GM23248 (cell line): ENCODE measurements at regions not wholly inside any gene's neighbourhood (a gene's known extent, or its start where the extent isn't known, plus 50 kb on each side); places are given as distances from the start of the nearest gene placed in this dataset.

Source experiments
- DNase-seq: peaks from one replicate; pipeline ENCODE4 v3.0.0-alpha.2; 2015
- H2AFZ ChIP-seq: fragments of 200-600 bp; sonication (generic); 2 replicates; pipeline ENCODE4 v1.6.1; 2016; ENCODE audit warnings: antibody characterized with exemption
- H3F3A ChIP-seq: fragments of 200-600 bp; sonication (generic); 2 replicates; pipeline ENCODE4 v1.6.1; 2016; ENCODE audit warnings: mild to moderate bottlenecking, antibody characterized with exemption, mixed run types; ENCODE audit not compliant: insufficient read depth
- H3K27ac ChIP-seq: fragments of 200-600 bp; sonication (generic); 2 replicates; pipeline ENCODE4 v1.5.1; 2016; ENCODE audit warnings: mild to moderate bottlenecking
- H3K27me3 ChIP-seq: fragments of 200-600 bp; sonication (generic); replicated peaks from 2 replicates; pipeline ENCODE4 v1.6.1; 2016; ENCODE audit warnings: mild to moderate bottlenecking; ENCODE audit not compliant: insufficient read depth
- H3K36me3 ChIP-seq: fragments of 200-600 bp; sonication (generic); 2 replicates; pipeline ENCODE4 v1.6.1; 2016; ENCODE audit warnings: low read depth, mild to moderate bottlenecking
- H3K4me1 ChIP-seq: fragments of 200-600 bp; sonication (generic); 2 replicates; pipeline ENCODE4 v1.6.1; 2016; ENCODE audit warnings: mild to moderate bottlenecking; ENCODE audit not compliant: insufficient read depth
- H3K4me2 ChIP-seq: fragments of 200-600 bp; sonication (generic); one replicate; pipeline ENCODE4 v1.6.1; 2016; ENCODE audit warnings: mild to moderate bottlenecking; ENCODE audit not compliant: unreplicated experiment
- H3K4me3 ChIP-seq: fragments of 200-600 bp; sonication (generic); 2 replicates; pipeline ENCODE4 v1.5.1; 2016; ENCODE audit warnings: mild to moderate bottlenecking
- H3K79me2 ChIP-seq: fragments of 200-600 bp; sonication (generic); 2 replicates; pipeline ENCODE4 v1.6.1; 2016; ENCODE audit warnings: mild to moderate bottlenecking; ENCODE audit not compliant: insufficient read depth
- H3K9ac ChIP-seq: fragments of 200-600 bp; sonication (generic); 2 replicates; pipeline ENCODE4 v1.6.1; 2016; ENCODE audit warnings: mild to moderate bottlenecking
- H3K9me2 ChIP-seq: fragments of 200-600 bp; sonication (generic); 2 replicates; pipeline ENCODE4 v1.6.1; 2016; ENCODE audit warnings: mixed run types, mild to moderate bottlenecking, moderate library complexity; ENCODE audit not compliant: insufficient read depth
- H3K9me3 ChIP-seq: fragments of 200-600 bp; sonication (generic); one replicate; pipeline ENCODE4 v1.6.1; 2017; ENCODE audit warnings: low read depth
- H4K20me1 ChIP-seq: fragments of 200-600 bp; sonication (generic); 2 replicates; pipeline ENCODE4 v1.6.0; 2016; ENCODE audit not compliant: insufficient read depth
- EZH2 ChIP-seq: fragments of 200-600 bp; sonication (generic); IDR thresholded peaks from 2 replicates; pipeline ENCODE4 v1.6.1; 2018; ENCODE audit warnings: antibody characterized with exemption, mild to moderate bottlenecking; ENCODE audit not compliant: insufficient read depth, poor library complexity, severe bottlenecking
- EZH2phosphoT487 ChIP-seq: fragments of 200-600 bp; sonication (generic); IDR thresholded peaks from 2 replicates; pipeline ENCODE4 v1.6.1; 2018; ENCODE audit warnings: antibody characterized with exemption, moderate library complexity, mild to moderate bottlenecking, low read depth; ENCODE audit not compliant: insufficient read depth
- WGBS, 2 experiments: methylation state at CpG; one replicate each; pipeline ENCODE4 v1.1.6; 2015 to 2017; ENCODE audit warnings: low lambda C conversion rate in 2 of 2, low coverage in 1 of 2; ENCODE audit errors: missing lambda C conversion rate in 2 of 2; 5-methylcytosine and 5-hydroxymethylcytosine counted together
- in situ Hi-C: fragments of 300-500 bp; cut with MboI; formaldehyde crosslinking; loops from 2 replicates; pipeline ENCODE4 v1.15.0; 2020

- in situ Hi-C loops, result no loop called here
- H3K9ac ChIP-seq, result no peak overlapping the region
- no peaks in the 10 kb centered on the region for H4K20me1 ChIP-seq
- DNase-seq, result no peak
- H3K9me3 ChIP-seq, result no peaks in the 10 kb centered on the region
- no peaks in the 10 kb centered on the region; the same call in 1 of the 2 replicates for H3K9me2 ChIP-seq
- peaks cover 53% of the 10 kb centered on the region for H3K4me1 ChIP-seq
- 86 to 93% methylated on average over 5 of the region's 5 CpGs for WGBS, 2 experiments
- H2AFZ ChIP-seq, result no peak overlapping the region
- H3K4me2 ChIP-seq, result no peak overlapping the region
- H3K4me3 ChIP-seq, result no peak overlapping the region
- H3K79me2 ChIP-seq, result no peaks in the 10 kb centered on the region
- peaks cover 44% of the 10 kb centered on the region for H3F3A ChIP-seq
- no peak for TF ChIP-seq EZH2phosphoT487
- no peak for TF ChIP-seq EZH2
- H3K36me3 ChIP-seq, result no peaks in the 10 kb centered on the region
- H3K27me3 ChIP-seq, result no peaks in the 10 kb centered on the region
- no peak overlapping the region for H3K27ac ChIP-seq
These were observed 298.7 kb upstream of the TCF21 start for GRCh38 chr6:133590196-133590595.

DNA sequence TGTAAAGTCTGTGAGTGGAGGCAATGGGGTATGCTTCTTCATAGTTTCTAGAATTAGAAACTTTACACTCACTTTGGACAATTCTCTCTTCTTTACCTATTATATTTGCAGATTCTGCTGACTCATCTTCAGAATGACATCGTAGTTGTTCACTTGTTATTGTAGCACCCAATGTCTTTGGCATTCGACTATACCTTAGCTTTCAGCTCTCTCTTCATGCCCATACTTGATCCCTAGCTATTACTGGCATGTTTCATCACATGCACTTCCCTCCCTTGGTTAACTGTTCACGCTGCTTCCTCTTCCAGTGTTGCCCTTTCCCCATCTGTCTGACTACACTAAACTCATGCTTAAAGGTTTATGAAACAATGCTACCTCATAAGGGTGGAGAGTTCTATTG lies 298.1 kb upstream of the TCF21 start:
- Histone ChIP-seq H3F3A (peaks cover 50% of the 10 kb centered on the region), H3K4me2 (peak overlapping the region; percentile 8), H2AFZ (peak overlapping the region; percentile 30; the same call in 1 of the 2 replicates), H3K9ac (no peak overlapping the region), H3K36me3 (no peaks in the 10 kb centered on the region), H3K4me3 (no peak overlapping the region), H3K9me3 (no peaks in the 10 kb centered on the region), H3K27ac (peak overlapping the region; percentile 44), H3K4me1 (peaks cover 59% of the 10 kb centered on the region), H3K79me2 (no peaks in the 10 kb centered on the region), H4K20me1 (no peaks in the 10 kb centered on the region), H3K9me2 (no peaks in the 10 kb centered on the region; the same call in 1 of the 2 replicates), H3K27me3 (no peaks in the 10 kb centered on the region)
- peak; percentile 22 for DNase-seq
- in situ Hi-C loops, result no loop called here
- TF ChIP-seq EZH2 (no peak), EZH2phosphoT487 (no peak)
- WGBS, 2 experiments, result 79 to 80% methylated on average over 3 of the region's 3 CpGs

DNA sequence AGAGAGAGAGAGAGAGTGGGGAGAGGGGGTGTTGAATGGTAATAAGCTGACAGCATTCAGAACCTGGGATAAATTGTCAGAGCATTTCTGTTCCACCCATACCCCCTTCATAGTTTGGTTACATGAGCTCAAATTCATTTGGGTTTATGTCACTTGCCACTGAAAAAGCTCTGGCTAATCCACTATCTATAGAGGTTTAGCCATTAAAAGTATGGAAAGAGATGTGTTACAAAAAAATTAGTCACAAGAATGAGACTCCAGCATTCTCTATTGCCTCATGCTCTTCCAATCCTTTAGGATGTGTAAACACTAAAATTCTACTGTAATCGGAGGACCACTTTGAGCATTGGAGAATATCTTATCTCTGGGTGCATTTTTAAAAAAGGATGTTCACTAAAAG lies 297.6 kb upstream of the TCF21 start:
- no peaks in the 10 kb centered on the region for H3K36me3 ChIP-seq
- no peaks in the 10 kb centered on the region for H3K9me3 ChIP-seq
- H3K4me3 ChIP-seq, result no peak overlapping the region
- H3F3A ChIP-seq, result peaks cover 52% of the 10 kb centered on the region
- H3K27ac ChIP-seq, result peak overlapping the region; percentile 44
- peaks cover 61% of the 10 kb centered on the region for H3K4me1 ChIP-seq
- peak; percentile 55 for DNase-seq
- peak overlapping the region; percentile 30; the same call in 1 of the 2 replicates for H2AFZ ChIP-seq
- H3K9me2 ChIP-seq, result no peaks in the 10 kb centered on the region; the same call in 1 of the 2 replicates
- no peak for TF ChIP-seq EZH2
- no peaks in the 10 kb centered on the region for H4K20me1 ChIP-seq
- peak overlapping the region; percentile 8 for H3K4me2 ChIP-seq
- no peaks in the 10 kb centered on the region for H3K27me3 ChIP-seq
- H3K79me2 ChIP-seq, result no peaks in the 10 kb centered on the region
- no peak overlapping the region for H3K9ac ChIP-seq
- WGBS, 2 experiments, result 74 to 76% methylated on average over 1 of the region's 1 CpG
- in situ Hi-C loops, result no loop called here

DNA sequence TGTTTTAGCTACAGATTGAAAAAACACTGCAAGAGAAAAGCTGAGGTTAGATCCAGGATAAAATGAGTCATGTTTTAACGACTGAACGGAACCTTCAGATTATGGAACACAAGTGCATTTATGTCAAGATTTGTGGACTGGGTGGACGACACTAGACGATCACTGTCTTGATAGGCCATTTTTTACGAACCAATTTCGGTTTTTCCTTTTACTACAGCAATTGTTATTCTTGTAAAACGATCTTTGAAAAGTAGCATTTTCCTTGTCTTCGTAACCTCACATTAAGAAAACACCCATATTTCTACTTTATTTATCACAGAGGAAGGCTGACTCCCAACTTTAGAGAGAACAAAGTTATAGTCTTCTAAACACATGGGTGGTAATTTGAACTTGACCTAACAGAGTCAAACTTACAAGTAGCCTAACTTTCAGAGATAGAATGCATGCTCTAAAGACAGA lies 294.2 kb upstream of the TCF21 start:
- Histone ChIP-seq H3K9ac (no peak overlapping the region), H4K20me1 (no peaks in the 10 kb centered on the region), H3K79me2 (no peaks in the 10 kb centered on the region), H3K36me3 (no peaks in the 10 kb centered on the region), H3K9me2 (no peaks in the 10 kb centered on the region; the same call in 1 of the 2 replicates), H3K4me3 (no peak overlapping the region), H3K27me3 (no peaks in the 10 kb centered on the region), H3F3A (peaks cover 36% of the 10 kb centered on the region; the same call in 1 of the 2 replicates), H3K27ac (no peak overlapping the region), H3K4me1 (peaks cover 42% of the 10 kb centered on the region), H2AFZ (peak overlapping the region; percentile 28), H3K4me2 (peak overlapping the region; percentile 29), H3K9me3 (no peaks in the 10 kb centered on the region)
- WGBS, 2 experiments, result 38 to 45% methylated on average over 8 of the region's 8 CpGs
- in situ Hi-C loops, result no loop called here
- no peak for TF ChIP-seq EZH2
- TF ChIP-seq EZH2phosphoT487, result no peak
- DNase-seq, result peak; percentile 28
